HK-2 (cell line): ENCODE measurements at regions not wholly inside any gene's neighbourhood (a gene's known extent, or its start where the extent isn't known, plus 50 kb on each side); places are given as distances from the start of the nearest gene placed in this dataset.

ENCODE experiments used
- DNase-seq: peaks from one replicate; pipeline ENCODE4 v3.0.0-alpha.2; 2018; ENCODE audit not compliant: unreplicated experiment

- DNase-seq = no peak
Measured at GRCh38 chr7:17651341-17651740, 289.0 kb downstream of the SNX13 start.

- DNase-seq = no peak
Measured at GRCh38 chr7:17651863-17652385, 288.4 kb downstream of the SNX13 start.

GRCh38 chr7:17654940-17655339 is 285.4 kb downstream of the SNX13 start:
- DNase-seq = no peak

GRCh38 chr7:17659126-17659525 is 281.2 kb downstream of the SNX13 start:
- no peak for DNase-seq

GRCh38 chr7:17660116-17660515 is 280.2 kb downstream of the SNX13 start:
- no peak for DNase-seq

GRCh38 chr7:17661982-17662585 is 278.2 kb downstream of the SNX13 start:
- DNase-seq = no peak

GRCh38 chr7:17663061-17663675 is 277.1 kb downstream of the SNX13 start:
- DNase-seq = no peak

GRCh38 chr7:17665029-17665428 is 275.3 kb downstream of the SNX13 start:
- no peak for DNase-seq

- no peak for DNase-seq
Measured at GRCh38 chr7:17668122-17668521, 272.2 kb downstream of the SNX13 start.

GRCh38 chr7:17669204-17669603 is 271.1 kb downstream of the SNX13 start:
- no peak for DNase-seq

- no peak for DNase-seq
Measured at GRCh38 chr7:17671956-17672355, 268.3 kb downstream of the SNX13 start.

GRCh38 chr7:17672783-17673182 is 267.5 kb downstream of the SNX13 start:
- no peak for DNase-seq

- DNase-seq = no peak
Measured at GRCh38 chr7:17674166-17674942, 265.9 kb downstream of the SNX13 start.

- DNase-seq = no peak
Measured at GRCh38 chr7:17674943-17675608, 265.2 kb downstream of the SNX13 start.

GRCh38 chr7:17677408-17677807 is 262.9 kb downstream of the SNX13 start:
- no peak for DNase-seq

- DNase-seq = no peak
Measured at GRCh38 chr7:17678896-17679295, 261.4 kb downstream of the SNX13 start.

GRCh38 chr7:17679458-17679857 is 260.8 kb downstream of the SNX13 start:
- DNase-seq = no peak

GRCh38 chr7:17680026-17680425 is 260.3 kb downstream of the SNX13 start:
- DNase-seq = peak; percentile 70

GRCh38 chr7:17680943-17681351 is 259.3 kb downstream of the SNX13 start:
- DNase-seq = no peak

GRCh38 chr7:17681965-17682364 is 258.3 kb downstream of the SNX13 start:
- DNase-seq = no peak

GRCh38 chr7:17682586-17682985 is 257.7 kb downstream of the SNX13 start:
- DNase-seq = no peak

- DNase-seq = no peak
Measured at GRCh38 chr7:17685141-17685540, 255.2 kb downstream of the SNX13 start.
